NCI-H524 treated with DMSO at 0.1 percent for 48 hours (cell line): ENCODE measurements at regions not wholly inside any gene's neighbourhood (a gene's known extent, or its start where the extent isn't known, plus 50 kb on each side); places are given as distances from the start of the nearest gene placed in this dataset.
"Not testable (repeated sequence)": the region's sequence is repeated elsewhere in the genome, so short reads cannot be mapped to it uniquely, and the experiment has no call there.

Source experiments
- DNase-seq: peaks from one replicate; lab custom pipeline; 2025; lab: John Stamatoyannopoulos, UW

- DNase-seq, result not testable (repeated sequence)
Observed at GRCh38 chr12:9449657-9450126, 158.0 kb downstream of the KLRB1 start.

- DNase-seq, result no peak
Observed at GRCh38 chr12:9449181-9449580, 158.5 kb downstream of the KLRB1 start.

- not testable (repeated sequence) for DNase-seq
Observed at GRCh38 chr12:9448648-9449047, 159.1 kb downstream of the KLRB1 start.

GRCh38 chr12:9447791-9448614, 159.7 kb downstream of the KLRB1 start:
- peak; percentile 48 for DNase-seq

- not testable (repeated sequence) for DNase-seq
Observed at GRCh38 chr12:9446883-9447761, 160.6 kb downstream of the KLRB1 start.

- not testable (repeated sequence) for DNase-seq
Observed at GRCh38 chr12:9440428-9440827, 167.3 kb downstream of the KLRB1 start.

GRCh38 chr12:9435682-9436081, 172.0 kb downstream of the KLRB1 start:
- DNase-seq, result not testable (repeated sequence)

GRCh38 chr12:9430385-9430784, 177.3 kb downstream of the KLRB1 start:
- not testable (repeated sequence) for DNase-seq

GRCh38 chr12:9428856-9429255, 178.9 kb downstream of the KLRB1 start:
- not testable (repeated sequence) for DNase-seq

- DNase-seq, result not testable (repeated sequence)
Observed at GRCh38 chr12:9425429-9425828, 182.3 kb downstream of the KLRB1 start.

- DNase-seq, result not testable (repeated sequence)
Observed at GRCh38 chr12:9424175-9424740, 183.5 kb downstream of the KLRB1 start.

- not testable (repeated sequence) for DNase-seq
Observed at GRCh38 chr12:9422689-9423088, 185.0 kb downstream of the KLRB1 start.

- not testable (repeated sequence) for DNase-seq
Observed at GRCh38 chr12:9421520-9422086, 186.1 kb downstream of the KLRB1 start.

- not testable (repeated sequence) for DNase-seq
Observed at GRCh38 chr12:9420817-9421519, 186.7 kb downstream of the KLRB1 start.

GRCh38 chr12:9418669-9419041, 189.1 kb downstream of the KLRB1 start:
- not testable (repeated sequence) for DNase-seq

GRCh38 chr12:9417947-9418668, 189.6 kb downstream of the KLRB1 start:
- DNase-seq, result not testable (repeated sequence)

- not testable (repeated sequence) for DNase-seq
Observed at GRCh38 chr12:9417341-9417740, 190.4 kb downstream of the KLRB1 start.

- DNase-seq, result not testable (repeated sequence)
Observed at GRCh38 chr12:9416346-9416745, 191.4 kb downstream of the KLRB1 start.

- not testable (repeated sequence) for DNase-seq
Observed at GRCh38 chr12:9415898-9416297, 191.8 kb downstream of the KLRB1 start.

GRCh38 chr12:9413862-9414261, 193.9 kb downstream of the KLRB1 start:
- DNase-seq, result not testable (repeated sequence)
